H1 (cell line): ENCODE measurements at regions not wholly inside any gene's neighbourhood (a gene's known extent, or its start where the extent isn't known, plus 50 kb on each side); places are given as distances from the start of the nearest gene placed in this dataset.

Experiments
- CTCF ChIP-seq, 3 experiments: IDR thresholded peaks; 1 replicate in 2 of 3; 2 replicates in 1 of 3; pipeline versions ENCODE4 v1.5.1 to v1.6.1; 2011; ENCODE audit warnings: low read length in 3 of 3, mild to moderate bottlenecking in 3 of 3, inconsistent platforms in 2 of 3, low read depth in 1 of 3, moderate library complexity in 1 of 3; ENCODE audit not compliant: insufficient read depth in 1 of 3; ENCODE audit errors: control extremely low read depth in 1 of 3
- POLR2A ChIP-seq, 2 experiments: IDR thresholded peaks; 1 replicate in 1 of 2; 2 replicates in 1 of 2; pipeline ENCODE4 v1.6.1; 2011; ENCODE audit warnings: low read depth in 2 of 2, low read length in 2 of 2, mild to moderate bottlenecking in 2 of 2; ENCODE audit errors: control extremely low read depth in 1 of 2
- POLR2AphosphoS5 ChIP-seq: IDR thresholded peaks from 2 replicates; pipeline ENCODE4 v1.6.1; 2011; ENCODE audit warnings: low read depth, low read length

- TF ChIP-seq CTCF (IDR thresholded peaks at IDR 0.05; ENCODE audit: control extremely low read depth in 1 of 3, insufficient read depth in 1 of 3, low read depth in 1 of 3, low read length in 3 of 3): no peak
- TF ChIP-seq POLR2A (IDR thresholded peaks at IDR 0.05; ENCODE audit: control extremely low read depth in 1 of 2, low read depth in 2 of 2, low read length in 2 of 2): no peak
- TF ChIP-seq POLR2AphosphoS5: no peak
Measured at GRCh38 chr2:19690429-19690828, 211.4 kb downstream of the TTC32 start.
